ENCODE measurements at regions not wholly inside any gene's neighbourhood (a gene's known extent, or its start where the extent isn't known, plus 50 kb on each side); places are given as distances from the start of the nearest gene placed in this dataset.
A peak's percentile ranks its signal among the peaks of the same experiment; 100 is the strongest.

- no peak overlapping the region for H2AFZ ChIP-seq (ENCODE audit: low read length)
- DNase-seq: peak; percentile 15
- H2BK120ac ChIP-seq (ENCODE audit: low read depth, low read length, poor library complexity, severe bottlenecking): no peak overlapping the region
- no peaks in the 10 kb centered on the region; a peak in 1 of 7 replicates for H3K36me3 Mint-ChIP-seq (ENCODE audit: insufficient read depth in 1 of 3, low read depth in 3 of 3)
- no peaks in the 10 kb centered on the region for H3K9me3 ChIP-seq (ENCODE audit: control insufficient read depth, low read depth, low read length)
- no peak overlapping the region for H2BK5ac ChIP-seq (ENCODE audit: insufficient read length, low read length)
- no peak overlapping the region for H3K56ac ChIP-seq (ENCODE audit: insufficient read length, low read depth, low read length)
- no peak overlapping the region for H2BK20ac ChIP-seq (ENCODE audit: low read depth, low read length, poor library complexity, severe bottlenecking)
- no peak for TF ChIP-seq CTCF (conservative IDR thresholded peaks at IDR 0.05)
- no peak overlapping the region for H3T11ph ChIP-seq (ENCODE audit: low read length)
- H3K27me3 Mint-ChIP-seq (ENCODE audit: low read depth): peaks cover 99% of the 10 kb centered on the region
- no peak overlapping the region for H3K4ac ChIP-seq (ENCODE audit: low read depth, low read length)
- no peak overlapping the region for H2BK12ac ChIP-seq (ENCODE audit: insufficient read length, low read depth, low read length)
- no peak overlapping the region for H3K9ac ChIP-seq (ENCODE audit: extremely low read depth, insufficient read length, low read length)
- H2AK5ac ChIP-seq (ENCODE audit: insufficient read length, low read length): no peak overlapping the region
- WGBS (ENCODE audit: extremely low coverage, insufficient read length, low lambda C conversion rate): no CpG with 5 or more reads among the region's 20 CpGs
- H3K79me1 ChIP-seq (ENCODE audit: insufficient read depth, low read depth, low read length, poor library complexity, severe bottlenecking): no peaks in the 10 kb centered on the region
- H3K14ac ChIP-seq (ENCODE audit: insufficient read depth, low read length): no peak overlapping the region
- no peak overlapping the region for H3K27ac ChIP-seq (ENCODE audit: insufficient read length, low read depth, low read length)
- no peak overlapping the region for H4K5ac ChIP-seq (ENCODE audit: insufficient read length, low read depth, low read length)
- no peak overlapping the region for H3K27ac Mint-ChIP-seq
- H3K4me1 Mint-ChIP-seq: peaks cover 24 to 30% of the 10 kb centered on the region in 2 experiments
- no peaks in the 10 kb centered on the region for H3K23me2 ChIP-seq (ENCODE audit: insufficient read length, low read depth, low read length, poor library complexity, severe bottlenecking)
- no peak overlapping the region for H3K4me3 Mint-ChIP-seq
- H3K23ac ChIP-seq (ENCODE audit: insufficient read length, low read depth, low read length): no peak overlapping the region
- H3K4me1 ChIP-seq (ENCODE audit: insufficient read depth, low read length): no peaks in the 10 kb centered on the region
- H4K20me1 ChIP-seq (ENCODE audit: control insufficient read depth, insufficient read depth, insufficient read length): peaks cover 2% of the 10 kb centered on the region
- no peaks in the 10 kb centered on the region for H3K79me2 ChIP-seq (ENCODE audit: insufficient read depth, low read length)
- no peaks in the 10 kb centered on the region for H3K27me3 ChIP-seq (ENCODE audit: insufficient read depth, low read length)
- no peak overlapping the region for H3K18ac ChIP-seq (ENCODE audit: insufficient read length, low read depth, low read length)
- H2BK15ac ChIP-seq (ENCODE audit: low read depth, low read length): no peak overlapping the region
- H3K4me2 ChIP-seq (ENCODE audit: insufficient read depth, insufficient read length, low read length): no peak overlapping the region
- no peak overlapping the region for H4K8ac ChIP-seq (replicated peaks; ENCODE audit: insufficient read length, low read depth, low read length)
- H4K91ac ChIP-seq (ENCODE audit: insufficient read length, low read depth, low read length): no peak overlapping the region
- H3K9me3 Mint-ChIP-seq: no peaks in the 10 kb centered on the region; a peak in 2 of 5 replicates
Observed at GRCh38 chr2:242031481-242032019, 162.0 kb downstream of the RTP5 start.
